HEK293 (cell line): ENCODE measurements at regions not wholly inside any gene's neighbourhood (a gene's known extent, or its start where the extent isn't known, plus 50 kb on each side); places are given as distances from the start of the nearest gene placed in this dataset.

Experiments
- CTCF ChIP-seq: fragments of 450-650 bp; formaldehyde crosslinking; IDR thresholded peaks from 2 replicates; pipeline ENCODE4 v1.5.1; 2016; ENCODE audit warnings: missing biosample characterization, missing genetic modification characterization
- HIC1 ChIP-seq: fragments of 450-650 bp; formaldehyde crosslinking; IDR thresholded peaks from 2 replicates; pipeline ENCODE4 v1.5.1; 2016; ENCODE audit warnings: missing biosample characterization, missing genetic modification characterization
- MEIS1 ChIP-seq: sonication (generic); formaldehyde crosslinking; IDR thresholded peaks from 2 replicates; pipeline ENCODE4 v1.8.1; 2022; ENCODE audit warnings: missing genetic modification reagents, mild to moderate bottlenecking, borderline replicate concordance
- ZFHX2 ChIP-seq: fragments of 450-650 bp; formaldehyde crosslinking; conservative IDR thresholded peaks from 2 replicates; pipeline ENCODE4 v1.5.1; 2016; ENCODE audit warnings: missing biosample characterization, missing genetic modification characterization
- ZFP37 ChIP-seq: fragments of 450-650 bp; formaldehyde crosslinking; IDR thresholded peaks from 2 replicates; pipeline ENCODE4 v1.5.1; 2016; ENCODE audit warnings: missing biosample characterization, missing genetic modification characterization
- ZNF513 ChIP-seq: fragments of 450-650 bp; IDR thresholded peaks from 2 replicates; pipeline ENCODE4 v1.5.1; 2018; ENCODE audit warnings: missing biosample characterization, missing genetic modification characterization
- ZNF549 ChIP-seq: fragments of 450-650 bp; IDR thresholded peaks from 2 replicates; pipeline ENCODE4 v1.5.1; 2018; ENCODE audit warnings: missing biosample characterization, missing genetic modification characterization, mild to moderate bottlenecking, inconsistent platforms, moderate library complexity
- ZNF555 ChIP-seq: fragments of 450-650 bp; formaldehyde crosslinking; conservative IDR thresholded peaks from 2 replicates; pipeline ENCODE4 v1.5.1; 2017; ENCODE audit warnings: missing biosample characterization, mild to moderate bottlenecking, missing genetic modification characterization, inconsistent platforms
- ZNF621 ChIP-seq: fragments of 450-650 bp; formaldehyde crosslinking; IDR thresholded peaks from 2 replicates; pipeline ENCODE4 v1.5.1; 2017; ENCODE audit warnings: missing biosample characterization, missing genetic modification characterization
- TF ChIP-seq, protein P1 (sequence below): fragments of 450-650 bp; formaldehyde crosslinking; IDR thresholded peaks from 2 replicates; pipeline ENCODE4 v1.5.1; 2016; ENCODE audit warnings: missing biosample characterization, missing genetic modification characterization

DNA sequence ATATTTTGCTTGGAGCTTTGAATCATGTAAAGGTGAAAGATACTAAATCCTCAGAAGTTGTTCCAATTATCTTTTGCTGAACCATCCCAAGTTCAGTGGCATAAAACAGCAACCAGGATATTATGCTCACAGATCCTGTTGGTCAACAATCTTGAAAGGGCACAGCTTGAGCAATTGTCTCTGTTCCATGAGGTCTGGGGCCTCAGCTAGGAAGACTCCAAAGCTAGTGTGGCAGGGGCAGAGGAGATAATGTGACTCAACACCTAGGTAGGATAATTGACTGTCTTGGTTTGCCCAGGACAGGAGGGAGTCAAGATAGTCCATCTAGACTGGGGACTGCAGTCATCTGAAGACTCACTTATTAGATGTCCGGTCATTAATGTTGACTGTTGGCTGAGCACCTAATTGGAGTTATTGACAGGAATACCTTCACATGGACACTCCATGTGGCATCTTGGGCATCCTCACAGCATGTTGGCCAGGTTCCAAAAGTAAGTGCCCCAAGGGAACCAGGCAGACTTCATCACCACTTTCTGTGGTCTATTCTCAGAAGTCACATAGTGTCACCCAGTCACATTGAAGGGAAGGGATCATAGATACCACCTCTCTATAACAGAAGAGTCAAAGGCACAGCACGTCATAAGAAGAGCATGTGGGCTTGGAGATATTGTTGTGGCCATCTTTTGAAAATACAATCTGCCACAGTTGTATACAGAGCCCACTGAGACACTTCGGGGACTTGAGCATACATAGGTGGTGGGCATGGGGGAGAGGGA lies 88.4 kb upstream of the GPBP1 start:
- TF ChIP-seq, protein P1, sequence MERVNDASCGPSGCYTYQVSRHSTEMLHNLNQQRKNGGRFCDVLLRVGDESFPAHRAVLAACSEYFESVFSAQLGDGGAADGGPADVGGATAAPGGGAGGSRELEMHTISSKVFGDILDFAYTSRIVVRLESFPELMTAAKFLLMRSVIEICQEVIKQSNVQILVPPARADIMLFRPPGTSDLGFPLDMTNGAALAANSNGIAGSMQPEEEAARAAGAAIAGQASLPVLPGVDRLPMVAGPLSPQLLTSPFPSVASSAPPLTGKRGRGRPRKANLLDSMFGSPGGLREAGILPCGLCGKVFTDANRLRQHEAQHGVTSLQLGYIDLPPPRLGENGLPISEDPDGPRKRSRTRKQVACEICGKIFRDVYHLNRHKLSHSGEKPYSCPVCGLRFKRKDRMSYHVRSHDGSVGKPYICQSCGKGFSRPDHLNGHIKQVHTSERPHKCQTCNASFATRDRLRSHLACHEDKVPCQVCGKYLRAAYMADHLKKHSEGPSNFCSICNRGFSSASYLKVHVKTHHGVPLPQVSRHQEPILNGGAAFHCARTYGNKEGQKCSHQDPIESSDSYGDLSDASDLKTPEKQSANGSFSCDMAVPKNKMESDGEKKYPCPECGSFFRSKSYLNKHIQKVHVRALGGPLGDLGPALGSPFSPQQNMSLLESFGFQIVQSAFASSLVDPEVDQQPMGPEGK (tag by site-specific recombination) = no peak
- no peak for TF ChIP-seq ZNF549 (tag by site-specific recombination)
- TF ChIP-seq CTCF = no peak
- no peak for TF ChIP-seq HIC1
- TF ChIP-seq ZNF555 (tag by site-specific recombination) = no peak
- TF ChIP-seq ZNF621 (tag by site-specific recombination) = no peak
- no peak for TF ChIP-seq ZFHX2 (tag by site-specific recombination)
- no peak for TF ChIP-seq MEIS1 (CRISPR knock-in tag)
- TF ChIP-seq ZFP37 (tag by site-specific recombination) = no peak
- TF ChIP-seq ZNF513 = no peak
